ENCODE measurements at regions not wholly inside any gene's neighbourhood (a gene's known extent, or its start where the extent isn't known, plus 50 kb on each side); places are given as distances from the start of the nearest gene placed in this dataset.

GRCh38 chr20:24166123-24166381 lies 177.5 kb upstream of the GGTLC1 start:
- no peaks in the 10 kb centered on the region for H3K9me3 ChIP-seq
- TF ChIP-seq POLR2A (IDR thresholded peaks at IDR 0.05) (no peak), POLR2AphosphoS5 (IDR thresholded peaks at IDR 0.05) (no peak), EP300 (IDR thresholded peaks at IDR 0.05) (no peak)
- TF ChIP-seq, protein P1, sequence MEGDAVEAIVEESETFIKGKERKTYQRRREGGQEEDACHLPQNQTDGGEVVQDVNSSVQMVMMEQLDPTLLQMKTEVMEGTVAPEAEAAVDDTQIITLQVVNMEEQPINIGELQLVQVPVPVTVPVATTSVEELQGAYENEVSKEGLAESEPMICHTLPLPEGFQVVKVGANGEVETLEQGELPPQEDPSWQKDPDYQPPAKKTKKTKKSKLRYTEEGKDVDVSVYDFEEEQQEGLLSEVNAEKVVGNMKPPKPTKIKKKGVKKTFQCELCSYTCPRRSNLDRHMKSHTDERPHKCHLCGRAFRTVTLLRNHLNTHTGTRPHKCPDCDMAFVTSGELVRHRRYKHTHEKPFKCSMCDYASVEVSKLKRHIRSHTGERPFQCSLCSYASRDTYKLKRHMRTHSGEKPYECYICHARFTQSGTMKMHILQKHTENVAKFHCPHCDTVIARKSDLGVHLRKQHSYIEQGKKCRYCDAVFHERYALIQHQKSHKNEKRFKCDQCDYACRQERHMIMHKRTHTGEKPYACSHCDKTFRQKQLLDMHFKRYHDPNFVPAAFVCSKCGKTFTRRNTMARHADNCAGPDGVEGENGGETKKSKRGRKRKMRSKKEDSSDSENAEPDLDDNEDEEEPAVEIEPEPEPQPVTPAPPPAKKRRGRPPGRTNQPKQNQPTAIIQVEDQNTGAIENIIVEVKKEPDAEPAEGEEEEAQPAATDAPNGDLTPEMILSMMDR (IDR thresholded peaks at IDR 0.05), result no peak
- H3K4me1 ChIP-seq, result no peaks in the 10 kb centered on the region
- no peak for ATAC-seq
- H3K36me3 ChIP-seq, result no peaks in the 10 kb centered on the region
- H3K4me3 ChIP-seq, result no peak overlapping the region
- H3K27ac ChIP-seq, result no peak overlapping the region
- 40 to 49% methylated on average over 4 of the region's 4 CpGs for WGBS, 2 donors (ENCODE audit: low coverage in 1 of 2)
- no peaks in the 10 kb centered on the region for H3K27me3 ChIP-seq

GRCh38 chr20:24165301-24166122 lies 176.9 kb upstream of the GGTLC1 start:
- H3K9me3 ChIP-seq, result no peaks in the 10 kb centered on the region
- no peaks in the 10 kb centered on the region for H3K27me3 ChIP-seq
- WGBS, 2 donors (ENCODE audit: low coverage in 1 of 2), result 33 to 40% methylated on average over 6 of the region's 6 CpGs
- no peak for ATAC-seq
- no peaks in the 10 kb centered on the region for H3K4me1 ChIP-seq
- TF ChIP-seq POLR2A (IDR thresholded peaks at IDR 0.05) (no peak), EP300 (IDR thresholded peaks at IDR 0.05) (no peak)
- TF ChIP-seq, protein P1 (IDR thresholded peaks at IDR 0.05), result no peak
- no peak overlapping the region for H3K4me3 ChIP-seq
- H3K36me3 ChIP-seq, result no peaks in the 10 kb centered on the region
- H3K27ac ChIP-seq, result no peak overlapping the region

GRCh38 chr20:24164360-24164759 lies 175.8 kb upstream of the GGTLC1 start:
- H3K36me3 ChIP-seq, result no peaks in the 10 kb centered on the region
- 69 to 85% methylated on average over 2 to 5 of the region's 5 CpGs for WGBS, 2 donors (ENCODE audit: low coverage in 1 of 2)
- TF ChIP-seq, protein P1 (IDR thresholded peaks at IDR 0.05), result no peak
- TF ChIP-seq POLR2AphosphoS5 (IDR thresholded peaks at IDR 0.05) (no peak), POLR2A (IDR thresholded peaks at IDR 0.05) (no peak), EP300 (IDR thresholded peaks at IDR 0.05) (no peak)
- no peaks in the 10 kb centered on the region for H3K27me3 ChIP-seq
- H3K4me3 ChIP-seq, result no peak overlapping the region
- H3K27ac ChIP-seq, result no peak overlapping the region
- no peak for ATAC-seq
- H3K4me1 ChIP-seq, result no peaks in the 10 kb centered on the region
- no peaks in the 10 kb centered on the region for H3K9me3 ChIP-seq

DNA sequence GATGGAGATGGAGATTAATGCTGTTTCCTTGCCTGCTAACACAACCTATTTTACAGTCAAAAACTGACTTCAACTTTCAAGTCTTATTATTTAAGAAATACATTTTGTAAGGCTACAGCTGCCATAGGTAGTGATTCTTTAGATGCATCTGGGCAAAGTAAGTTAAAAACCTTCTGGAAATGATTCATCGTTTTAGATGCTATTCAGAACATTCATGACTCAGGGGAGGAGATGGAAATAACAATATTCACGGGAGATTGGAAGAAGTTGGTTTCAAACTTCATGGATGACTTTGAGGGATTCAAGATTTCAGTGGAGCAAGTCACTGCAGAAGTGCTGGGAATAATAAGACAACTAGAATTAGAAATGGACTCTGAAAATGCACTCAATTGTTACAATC lies 174.9 kb upstream of the GGTLC1 start:
- Histone ChIP-seq H3K4me1 (no peaks in the 10 kb centered on the region), H3K27ac (no peak overlapping the region), H3K27me3 (no peaks in the 10 kb centered on the region), H3K36me3 (no peaks in the 10 kb centered on the region), H3K4me3 (no peak overlapping the region), H3K9me3 (no peaks in the 10 kb centered on the region)
- 68 to 94% methylated on average over 2 of the region's 2 CpGs for WGBS, 2 donors (ENCODE audit: low coverage in 1 of 2)
- ATAC-seq, result no peak
- TF ChIP-seq EP300 (IDR thresholded peaks at IDR 0.05) (no peak), POLR2A (IDR thresholded peaks at IDR 0.05) (no peak), POLR2AphosphoS5 (IDR thresholded peaks at IDR 0.05) (no peak)
- TF ChIP-seq, protein P1 (IDR thresholded peaks at IDR 0.05), result no peak

GRCh38 chr20:24160563-24161281 lies 172.1 kb upstream of the GGTLC1 start:
- Histone ChIP-seq H3K9me3 (no peaks in the 10 kb centered on the region), H3K4me3 (no peak overlapping the region), H3K27me3 (no peaks in the 10 kb centered on the region), H3K36me3 (no peaks in the 10 kb centered on the region), H3K4me1 (no peaks in the 10 kb centered on the region), H3K27ac (no peak overlapping the region)
- 27 to 31% methylated on average over 5 of the region's 5 CpGs for WGBS, 2 donors (ENCODE audit: low coverage in 1 of 2)
- ATAC-seq, result no peak
- no peak for TF ChIP-seq EP300 (IDR thresholded peaks at IDR 0.05)
- TF ChIP-seq, protein P1 (IDR thresholded peaks at IDR 0.05), result peak; percentile 9 to 66 (median 44)
- TF ChIP-seq POLR2AphosphoS5 (IDR thresholded peaks at IDR 0.05), result no peak

All from gastroesophageal sphincter (tissue), 4 donors.